WERI-Rb-1 (cell line): ENCODE measurements at regions not wholly inside any gene's neighbourhood (a gene's known extent, or its start where the extent isn't known, plus 50 kb on each side); places are given as distances from the start of the nearest gene placed in this dataset.

Source experiments
- DNase-seq: peaks from one replicate; pipeline ENCODE4 v3.0.0-alpha.2; 2020
- H3K27ac ChIP-seq: fragments of 250-450 bp; sonication (Bioruptor Pico); 2 replicates; pipeline ENCODE4 v1.5.1; 2020; ENCODE audit warnings: mild to moderate bottlenecking, moderate library complexity
- H3K27me3 ChIP-seq: fragments of 250-450 bp; sonication (Bioruptor Pico); 2 replicates; pipeline ENCODE4 v1.5.1; 2021; ENCODE audit warnings: mild to moderate bottlenecking, low read depth, moderate library complexity; ENCODE audit not compliant: insufficient read depth, severe bottlenecking
- H3K36me3 ChIP-seq: fragments of 250-450 bp; sonication (Bioruptor Pico); 2 replicates; pipeline ENCODE4 v1.5.1; 2020; ENCODE audit warnings: mild to moderate bottlenecking, moderate library complexity
- H3K4me3 ChIP-seq: 2 replicates; pipeline ENCODE4 v1.5.1; 2011; ENCODE audit warnings: low read depth, mild to moderate bottlenecking, control low read depth, low read length
- H3K9me3 ChIP-seq: fragments of 250-450 bp; sonication (Bioruptor Pico); 2 replicates; pipeline ENCODE4 v1.5.1; 2021; ENCODE audit warnings: mild to moderate bottlenecking, moderate library complexity; ENCODE audit not compliant: severe bottlenecking
- TF ChIP-seq, protein P1 (sequence below): IDR thresholded peaks from 2 replicates; pipeline ENCODE4 v1.5.1; 2011; ENCODE audit warnings: low read depth, mild to moderate bottlenecking, control low read depth, inconsistent platforms, low read length

DNA sequence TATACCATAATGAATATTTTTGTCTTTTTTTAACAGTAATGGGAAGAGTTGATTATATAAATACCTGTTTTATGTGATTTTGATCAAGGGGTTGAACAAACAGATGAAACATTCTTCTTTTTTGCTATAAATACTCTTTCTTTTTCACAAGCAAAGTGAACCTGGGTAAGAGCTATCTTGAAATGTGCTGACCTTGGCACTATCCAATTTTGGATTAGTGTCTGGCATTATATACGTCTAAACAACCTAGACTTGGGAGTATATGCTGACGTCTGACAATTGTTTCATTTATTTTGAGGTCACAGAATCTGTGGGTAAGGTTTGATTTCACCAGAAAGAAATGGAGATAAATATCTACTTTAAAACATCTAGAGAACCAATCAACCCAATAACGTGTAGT lies 716.0 kb upstream of the STXBP6 start:
- H3K36me3 ChIP-seq = no peaks in the 10 kb centered on the region
- H3K27ac ChIP-seq = no peak overlapping the region
- TF ChIP-seq, protein P1, sequence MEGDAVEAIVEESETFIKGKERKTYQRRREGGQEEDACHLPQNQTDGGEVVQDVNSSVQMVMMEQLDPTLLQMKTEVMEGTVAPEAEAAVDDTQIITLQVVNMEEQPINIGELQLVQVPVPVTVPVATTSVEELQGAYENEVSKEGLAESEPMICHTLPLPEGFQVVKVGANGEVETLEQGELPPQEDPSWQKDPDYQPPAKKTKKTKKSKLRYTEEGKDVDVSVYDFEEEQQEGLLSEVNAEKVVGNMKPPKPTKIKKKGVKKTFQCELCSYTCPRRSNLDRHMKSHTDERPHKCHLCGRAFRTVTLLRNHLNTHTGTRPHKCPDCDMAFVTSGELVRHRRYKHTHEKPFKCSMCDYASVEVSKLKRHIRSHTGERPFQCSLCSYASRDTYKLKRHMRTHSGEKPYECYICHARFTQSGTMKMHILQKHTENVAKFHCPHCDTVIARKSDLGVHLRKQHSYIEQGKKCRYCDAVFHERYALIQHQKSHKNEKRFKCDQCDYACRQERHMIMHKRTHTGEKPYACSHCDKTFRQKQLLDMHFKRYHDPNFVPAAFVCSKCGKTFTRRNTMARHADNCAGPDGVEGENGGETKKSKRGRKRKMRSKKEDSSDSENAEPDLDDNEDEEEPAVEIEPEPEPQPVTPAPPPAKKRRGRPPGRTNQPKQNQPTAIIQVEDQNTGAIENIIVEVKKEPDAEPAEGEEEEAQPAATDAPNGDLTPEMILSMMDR = no peak
- DNase-seq = no peak
- H3K9me3 ChIP-seq = no peaks in the 10 kb centered on the region
- no peak overlapping the region for H3K4me3 ChIP-seq
- peaks cover 9% of the 10 kb centered on the region for H3K27me3 ChIP-seq

GRCh38 chr14:25759920-25760655 lies 710.1 kb upstream of the STXBP6 start:
- TF ChIP-seq, protein P1 = no peak
- peaks cover 39% of the 10 kb centered on the region for H3K27me3 ChIP-seq
- H3K9me3 ChIP-seq = no peaks in the 10 kb centered on the region

GRCh38 chr14:25759256-25759655 lies 709.3 kb upstream of the STXBP6 start:
- Histone ChIP-seq H3K27me3 (peaks cover 39% of the 10 kb centered on the region), H3K4me3 (no peak overlapping the region), H3K36me3 (no peaks in the 10 kb centered on the region), H3K27ac (no peak overlapping the region), H3K9me3 (no peaks in the 10 kb centered on the region)
- no peak for DNase-seq
- TF ChIP-seq, protein P1 = no peak

More at GRCh38 chr14:25759920-25760655, 710.1 kb upstream of the STXBP6 start:
- no peak overlapping the region for H3K27ac ChIP-seq
- no peaks in the 10 kb centered on the region for H3K36me3 ChIP-seq
- DNase-seq = no peak
- H3K4me3 ChIP-seq = no peak overlapping the region

- TF ChIP-seq, protein P1 = no peak
- H3K27ac ChIP-seq = no peak overlapping the region
- peaks cover 43% of the 10 kb centered on the region for H3K27me3 ChIP-seq
- H3K4me3 ChIP-seq = no peak overlapping the region
- H3K36me3 ChIP-seq = no peaks in the 10 kb centered on the region
- no peaks in the 10 kb centered on the region for H3K9me3 ChIP-seq
- no peak for DNase-seq
Measured at GRCh38 chr14:25757364-25757763, 707.4 kb upstream of the STXBP6 start.

DNA sequence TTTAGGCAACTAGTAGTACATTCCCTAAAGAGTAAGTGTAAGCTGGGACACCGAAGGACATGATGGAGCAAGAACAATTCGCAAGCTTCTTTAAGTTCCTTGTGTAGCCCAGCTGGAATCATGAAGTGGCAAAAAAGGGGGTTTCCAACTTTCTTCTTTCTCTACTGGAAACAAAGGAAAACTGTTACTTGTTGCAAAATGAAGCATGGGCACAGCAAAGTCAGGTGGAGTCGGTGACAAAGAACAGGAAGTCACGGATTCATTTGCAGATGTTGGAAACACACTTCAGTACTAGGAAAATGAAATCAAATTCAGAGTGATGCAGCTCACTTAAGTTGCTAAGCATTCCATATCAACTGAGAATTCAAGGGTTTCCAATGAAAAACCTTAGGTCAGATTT lies 706.9 kb upstream of the STXBP6 start:
- no peak for DNase-seq
- Histone ChIP-seq H3K36me3 (no peaks in the 10 kb centered on the region), H3K4me3 (no peak overlapping the region), H3K27ac (no peak overlapping the region), H3K27me3 (peaks cover 43% of the 10 kb centered on the region), H3K9me3 (no peaks in the 10 kb centered on the region)
- TF ChIP-seq, protein P1 = no peak

- DNase-seq = no peak
- H3K4me3 ChIP-seq = no peak overlapping the region
- no peaks in the 10 kb centered on the region for H3K36me3 ChIP-seq
- peaks cover 29% of the 10 kb centered on the region for H3K27me3 ChIP-seq
- TF ChIP-seq, protein P1 = no peak
- H3K9me3 ChIP-seq = no peaks in the 10 kb centered on the region
- no peak overlapping the region for H3K27ac ChIP-seq
Measured at GRCh38 chr14:25753130-25753529, 703.2 kb upstream of the STXBP6 start.
